ENCODE measurements at regions not wholly inside any gene's neighbourhood (a gene's known extent, or its start where the extent isn't known, plus 50 kb on each side); places are given as distances from the start of the nearest gene placed in this dataset.

- TF ChIP-seq JUN (CRISPR knock-in tag; IDR thresholded peaks at IDR 0.05) (no peak), TEAD4 (CRISPR knock-in tag; IDR thresholded peaks at IDR 0.05) (no peak), CTCF (IDR thresholded peaks at IDR 0.05) (no peak), ZBTB43 (CRISPR knock-in tag; IDR thresholded peaks at IDR 0.05) (no peak), ZNF281 (CRISPR knock-in tag; IDR thresholded peaks at IDR 0.05) (no peak), ATF2 (CRISPR knock-in tag; IDR thresholded peaks at IDR 0.05; ENCODE audit: borderline replicate concordance, low read depth) (no peak), RELA (CRISPR knock-in tag; IDR thresholded peaks at IDR 0.05; ENCODE audit: borderline replicate concordance) (no peak), AFF4 (CRISPR knock-in tag; IDR thresholded peaks at IDR 0.05; ENCODE audit: borderline replicate concordance) (no peak), TP53 (CRISPR knock-in tag; IDR thresholded peaks at IDR 0.05) (no peak), SP1 (CRISPR knock-in tag; conservative IDR thresholded peaks at IDR 0.05) (no peak), ZBTB21 (CRISPR knock-in tag; IDR thresholded peaks at IDR 0.05; ENCODE audit: borderline replicate concordance) (no peak), ATF6 (CRISPR knock-in tag; IDR thresholded peaks at IDR 0.05) (no peak)
Observed at GRCh38 chr15:62455441-62455921, 290.4 kb upstream of the C2CD4B start.
